ENCODE measurements at regions not wholly inside any gene's neighbourhood (a gene's known extent, or its start where the extent isn't known, plus 50 kb on each side); places are given as distances from the start of the nearest gene placed in this dataset.

DNA sequence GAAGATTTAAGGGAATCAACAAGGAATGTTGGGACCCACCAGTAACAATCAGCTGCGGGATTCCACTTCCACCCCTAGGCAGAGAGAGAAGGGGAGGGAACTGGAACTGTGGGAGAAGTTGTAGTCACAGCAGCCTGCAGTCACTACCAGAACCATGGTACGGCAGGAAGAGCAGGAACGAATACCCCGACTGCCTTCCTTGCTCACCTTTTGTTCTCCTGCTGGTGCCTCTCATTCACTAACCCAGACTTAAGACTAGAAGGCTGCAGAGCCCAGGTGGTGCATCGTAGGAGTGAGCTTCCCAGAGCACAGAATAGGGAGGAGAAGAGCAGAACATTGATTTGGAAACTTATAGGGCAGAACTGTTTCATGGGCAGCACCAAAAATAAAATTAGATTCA is 154.2 kb downstream of the DYRK2 start:
- Histone ChIP-seq H3K27me3 (ENCODE audit: insufficient read depth) (no peaks in the 10 kb centered on the region), H4K20me1 (ENCODE audit: insufficient read depth) (no peaks in the 10 kb centered on the region), H3K4me3 (ENCODE audit: low read depth in 2 of 2, low read length in 1 of 2) (no peak overlapping the region), H3K9me3 (no peaks in the 10 kb centered on the region), H3K36me3 (replicated peaks in 1 of 2; ENCODE audit: control insufficient read depth in 1 of 2, insufficient read depth in 2 of 2, low read length in 1 of 2) (no peaks in the 10 kb centered on the region), H3F3A (replicated peaks; ENCODE audit: insufficient read depth) (peaks cover 4% of the 10 kb centered on the region), H3K9ac (no peak overlapping the region), H3K27ac (ENCODE audit: low read depth in 2 of 2, low read length in 1 of 2) (no peak overlapping the region), H3K79me2 (ENCODE audit: insufficient read depth) (no peaks in the 10 kb centered on the region), H3K4me1 (ENCODE audit: control insufficient read depth in 1 of 2, insufficient read depth in 2 of 2, low read depth in 1 of 2, low read length in 1 of 2) (no peaks in the 10 kb centered on the region), H2AFZ (ENCODE audit: low read depth) (no peak overlapping the region), H3K4me2 (no peak overlapping the region), H3K9me2 (no peaks in the 10 kb centered on the region)
- ChIA-PET POLR2A (no interaction called here), CTCF (no interaction called here)
- 76% methylated on average over 5 of the region's 5 CpGs for WGBS (ENCODE audit: low lambda C conversion rate)
- TF ChIP-seq RAD21 (IDR thresholded peaks at IDR 0.05; ENCODE audit: low read length): no peak
- TF ChIP-seq, protein P1, sequence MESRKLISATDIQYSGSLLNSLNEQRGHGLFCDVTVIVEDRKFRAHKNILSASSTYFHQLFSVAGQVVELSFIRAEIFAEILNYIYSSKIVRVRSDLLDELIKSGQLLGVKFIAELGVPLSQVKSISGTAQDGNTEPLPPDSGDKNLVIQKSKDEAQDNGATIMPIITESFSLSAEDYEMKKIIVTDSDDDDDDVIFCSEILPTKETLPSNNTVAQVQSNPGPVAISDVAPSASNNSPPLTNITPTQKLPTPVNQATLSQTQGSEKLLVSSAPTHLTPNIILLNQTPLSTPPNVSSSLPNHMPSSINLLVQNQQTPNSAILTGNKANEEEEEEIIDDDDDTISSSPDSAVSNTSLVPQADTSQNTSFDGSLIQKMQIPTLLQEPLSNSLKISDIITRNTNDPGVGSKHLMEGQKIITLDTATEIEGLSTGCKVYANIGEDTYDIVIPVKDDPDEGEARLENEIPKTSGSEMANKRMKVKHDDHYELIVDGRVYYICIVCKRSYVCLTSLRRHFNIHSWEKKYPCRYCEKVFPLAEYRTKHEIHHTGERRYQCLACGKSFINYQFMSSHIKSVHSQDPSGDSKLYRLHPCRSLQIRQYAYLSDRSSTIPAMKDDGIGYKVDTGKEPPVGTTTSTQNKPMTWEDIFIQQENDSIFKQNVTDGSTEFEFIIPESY (IDR thresholded peaks at IDR 0.05; ENCODE audit: borderline replicate concordance, low read depth): no peak
- TF ChIP-seq TAF1 (IDR thresholded peaks at IDR 0.05; ENCODE audit: borderline replicate concordance, low read depth, low read length): no peak
- TF ChIP-seq SMC3 (IDR thresholded peaks at IDR 0.05; ENCODE audit: low read depth, low read length): no peak
- no peak for TF ChIP-seq TCF12 (IDR thresholded peaks at IDR 0.05)
- no peak for TF ChIP-seq RXRA (IDR thresholded peaks at IDR 0.05; ENCODE audit: borderline replicate concordance, low read depth)
- no peak for TF ChIP-seq SIN3A (IDR thresholded peaks at IDR 0.05; ENCODE audit: borderline replicate concordance, low read depth, low read length)
- TF ChIP-seq, protein P2, sequence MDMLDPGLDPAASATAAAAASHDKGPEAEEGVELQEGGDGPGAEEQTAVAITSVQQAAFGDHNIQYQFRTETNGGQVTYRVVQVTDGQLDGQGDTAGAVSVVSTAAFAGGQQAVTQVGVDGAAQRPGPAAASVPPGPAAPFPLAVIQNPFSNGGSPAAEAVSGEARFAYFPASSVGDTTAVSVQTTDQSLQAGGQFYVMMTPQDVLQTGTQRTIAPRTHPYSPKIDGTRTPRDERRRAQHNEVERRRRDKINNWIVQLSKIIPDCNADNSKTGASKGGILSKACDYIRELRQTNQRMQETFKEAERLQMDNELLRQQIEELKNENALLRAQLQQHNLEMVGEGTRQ (IDR thresholded peaks at IDR 0.05; ENCODE audit: borderline replicate concordance, low read depth, low read length): no peak
- TF ChIP-seq POLR2AphosphoS5 (IDR thresholded peaks at IDR 0.05; ENCODE audit: low read depth, low read length): no peak
- TF ChIP-seq, protein P3, sequence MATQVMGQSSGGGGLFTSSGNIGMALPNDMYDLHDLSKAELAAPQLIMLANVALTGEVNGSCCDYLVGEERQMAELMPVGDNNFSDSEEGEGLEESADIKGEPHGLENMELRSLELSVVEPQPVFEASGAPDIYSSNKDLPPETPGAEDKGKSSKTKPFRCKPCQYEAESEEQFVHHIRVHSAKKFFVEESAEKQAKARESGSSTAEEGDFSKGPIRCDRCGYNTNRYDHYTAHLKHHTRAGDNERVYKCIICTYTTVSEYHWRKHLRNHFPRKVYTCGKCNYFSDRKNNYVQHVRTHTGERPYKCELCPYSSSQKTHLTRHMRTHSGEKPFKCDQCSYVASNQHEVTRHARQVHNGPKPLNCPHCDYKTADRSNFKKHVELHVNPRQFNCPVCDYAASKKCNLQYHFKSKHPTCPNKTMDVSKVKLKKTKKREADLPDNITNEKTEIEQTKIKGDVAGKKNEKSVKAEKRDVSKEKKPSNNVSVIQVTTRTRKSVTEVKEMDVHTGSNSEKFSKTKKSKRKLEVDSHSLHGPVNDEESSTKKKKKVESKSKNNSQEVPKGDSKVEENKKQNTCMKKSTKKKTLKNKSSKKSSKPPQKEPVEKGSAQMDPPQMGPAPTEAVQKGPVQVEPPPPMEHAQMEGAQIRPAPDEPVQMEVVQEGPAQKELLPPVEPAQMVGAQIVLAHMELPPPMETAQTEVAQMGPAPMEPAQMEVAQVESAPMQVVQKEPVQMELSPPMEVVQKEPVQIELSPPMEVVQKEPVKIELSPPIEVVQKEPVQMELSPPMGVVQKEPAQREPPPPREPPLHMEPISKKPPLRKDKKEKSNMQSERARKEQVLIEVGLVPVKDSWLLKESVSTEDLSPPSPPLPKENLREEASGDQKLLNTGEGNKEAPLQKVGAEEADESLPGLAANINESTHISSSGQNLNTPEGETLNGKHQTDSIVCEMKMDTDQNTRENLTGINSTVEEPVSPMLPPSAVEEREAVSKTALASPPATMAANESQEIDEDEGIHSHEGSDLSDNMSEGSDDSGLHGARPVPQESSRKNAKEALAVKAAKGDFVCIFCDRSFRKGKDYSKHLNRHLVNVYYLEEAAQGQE (IDR thresholded peaks at IDR 0.05; ENCODE audit: low read depth, low read length): no peak
- TF ChIP-seq YY1 (IDR thresholded peaks at IDR 0.05; ENCODE audit: low read depth): no peak
- TF ChIP-seq, protein P4, sequence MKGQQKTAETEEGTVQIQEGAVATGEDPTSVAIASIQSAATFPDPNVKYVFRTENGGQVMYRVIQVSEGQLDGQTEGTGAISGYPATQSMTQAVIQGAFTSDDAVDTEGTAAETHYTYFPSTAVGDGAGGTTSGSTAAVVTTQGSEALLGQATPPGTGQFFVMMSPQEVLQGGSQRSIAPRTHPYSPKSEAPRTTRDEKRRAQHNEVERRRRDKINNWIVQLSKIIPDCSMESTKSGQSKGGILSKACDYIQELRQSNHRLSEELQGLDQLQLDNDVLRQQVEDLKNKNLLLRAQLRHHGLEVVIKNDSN (IDR thresholded peaks at IDR 0.05; ENCODE audit: borderline replicate concordance, low read depth): no peak
- no peak for TF ChIP-seq EP300 (IDR thresholded peaks at IDR 0.05; ENCODE audit: borderline replicate concordance in 1 of 2, low read depth in 1 of 2, low read length in 1 of 2)
- TF ChIP-seq FOXM1 (IDR thresholded peaks at IDR 0.05; ENCODE audit: low read depth): no peak
- no peak for DNase-seq

Data from SK-N-SH (cell line).